KMS-11 (cell line): ENCODE measurements at regions not wholly inside any gene's neighbourhood (a gene's known extent, or its start where the extent isn't known, plus 50 kb on each side); places are given as distances from the start of the nearest gene placed in this dataset.

Source experiments
- H2AFZ ChIP-seq: fragments of 200-600 bp; sonication (generic); 2 replicates; pipeline ENCODE4 v1.6.1; 2016; ENCODE audit warnings: antibody characterized with exemption, mixed run types, low read depth
- H3K27ac ChIP-seq: fragments of 200-600 bp; sonication (generic); 2 replicates; pipeline ENCODE4 v1.6.1; 2016; ENCODE audit warnings: mild to moderate bottlenecking, mixed run types
- H3K27me3 ChIP-seq: fragments of 200-600 bp; sonication (generic); 2 replicates; pipeline ENCODE4 v1.6.1; 2017; ENCODE audit warnings: mild to moderate bottlenecking, low read depth, mixed run types, moderate library complexity; ENCODE audit not compliant: insufficient read depth
- H3K36me3 ChIP-seq: fragments of 200-600 bp; sonication (generic); 2 replicates; pipeline ENCODE4 v1.6.1; 2017; ENCODE audit warnings: mild to moderate bottlenecking, mixed run types; ENCODE audit not compliant: insufficient read depth
- H3K4me1 ChIP-seq: fragments of 200-600 bp; sonication (generic); 2 replicates; pipeline ENCODE4 v1.6.1; 2016; ENCODE audit warnings: mild to moderate bottlenecking, low read depth, mixed run types; ENCODE audit not compliant: poor library complexity, severe bottlenecking
- H3K4me2 ChIP-seq: fragments of 200-600 bp; sonication (generic); 2 replicates; pipeline ENCODE4 v1.7.0; 2016; ENCODE audit warnings: mild to moderate bottlenecking, mixed run types
- H3K4me3 ChIP-seq: fragments of 200-600 bp; sonication (generic); IDR thresholded peaks from 2 replicates; pipeline ENCODE4 v1.6.1; 2017; ENCODE audit warnings: low read depth, low read length, mixed read lengths; ENCODE audit not compliant: insufficient read depth
- H3K79me2 ChIP-seq: fragments of 200-600 bp; sonication (generic); 2 replicates; pipeline ENCODE4 v1.6.1; 2016; ENCODE audit warnings: low read depth, mixed run types; ENCODE audit not compliant: insufficient read depth
- H3K9ac ChIP-seq: fragments of 200-600 bp; sonication (generic); 2 replicates; pipeline ENCODE4 v1.6.1; 2016; ENCODE audit warnings: mild to moderate bottlenecking, mixed run types
- H4K20me1 ChIP-seq: fragments of 200-600 bp; sonication (generic); 2 replicates; pipeline ENCODE4 v1.6.1; 2016; ENCODE audit warnings: mild to moderate bottlenecking, mixed run types; ENCODE audit not compliant: insufficient read depth
- CTCF ChIP-seq: fragments of 200-600 bp; sonication (generic); conservative IDR thresholded peaks from 2 replicates; pipeline ENCODE4 v1.6.1; 2017; ENCODE audit warnings: low read depth, mild to moderate bottlenecking, antibody characterized with exemption, low read length, moderate library complexity, mixed read lengths

DNA sequence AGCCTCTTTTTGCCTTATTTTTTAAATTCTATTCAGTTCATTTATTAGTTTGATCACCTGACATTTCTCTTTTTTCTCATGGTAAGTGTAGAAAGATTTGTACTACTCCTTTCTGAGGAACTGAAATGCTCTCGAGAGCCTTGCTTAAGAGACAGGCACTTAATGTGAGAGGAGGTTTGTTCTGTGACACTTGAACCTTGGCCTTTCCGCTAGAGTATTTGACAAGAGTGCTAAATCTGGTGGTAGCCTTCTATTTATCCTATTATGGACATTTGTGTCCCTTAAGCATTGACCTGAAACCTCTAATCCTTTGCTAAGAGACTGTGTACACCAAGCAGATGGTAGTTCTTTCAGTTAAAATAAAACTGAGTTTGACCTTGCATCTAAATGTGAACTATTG, 805.0 kb upstream of the PTPRD start:
- Histone ChIP-seq H3K4me2 (no peak overlapping the region), H3K27me3 (no peaks in the 10 kb centered on the region)

DNA sequence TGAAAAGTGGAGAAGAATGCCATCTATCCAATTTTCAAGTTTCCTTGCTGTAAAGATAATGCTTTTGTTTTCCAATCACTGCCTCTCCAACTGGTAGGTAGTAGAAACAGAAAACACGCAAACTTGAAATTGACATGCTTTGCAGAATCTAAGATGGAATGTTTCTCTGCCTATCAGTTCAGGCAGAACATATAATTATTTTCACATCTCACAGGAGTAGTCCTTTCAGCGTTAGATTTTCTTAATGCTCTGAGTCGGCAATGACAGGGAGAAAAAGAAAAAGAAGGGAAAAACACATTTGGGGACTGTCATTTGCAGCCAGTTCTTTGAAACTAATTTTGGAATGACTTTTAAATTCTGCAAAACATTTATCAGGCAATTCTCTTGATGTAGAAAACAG, 818.7 kb upstream of the PTPRD start:
- Histone ChIP-seq H3K79me2 (no peaks in the 10 kb centered on the region), H3K36me3 (no peaks in the 10 kb centered on the region), H3K4me3 (no peak overlapping the region), H2AFZ (no peak overlapping the region), H3K4me2 (no peak overlapping the region), H3K9ac (no peak overlapping the region), H4K20me1 (no peaks in the 10 kb centered on the region), H3K27ac (no peak overlapping the region), H3K4me1 (no peaks in the 10 kb centered on the region), H3K27me3 (no peaks in the 10 kb centered on the region)
- TF ChIP-seq CTCF, result no peak

More for the DNA sequence above, 805.0 kb upstream of the PTPRD start:
- no peak overlapping the region for H3K9ac ChIP-seq
- no peak overlapping the region for H3K4me3 ChIP-seq
- no peaks in the 10 kb centered on the region for H3K4me1 ChIP-seq
- H3K27ac ChIP-seq, result no peak overlapping the region
- H3K79me2 ChIP-seq, result no peaks in the 10 kb centered on the region
- no peaks in the 10 kb centered on the region for H3K36me3 ChIP-seq
- no peak overlapping the region for H2AFZ ChIP-seq
- no peaks in the 10 kb centered on the region for H4K20me1 ChIP-seq
- TF ChIP-seq CTCF, result no peak

- no peaks in the 10 kb centered on the region for H3K79me2 ChIP-seq
- no peak overlapping the region for H3K4me2 ChIP-seq
- no peaks in the 10 kb centered on the region for H3K4me1 ChIP-seq
- no peak overlapping the region for H3K27ac ChIP-seq
- H2AFZ ChIP-seq, result no peak overlapping the region
- no peaks in the 10 kb centered on the region for H4K20me1 ChIP-seq
- TF ChIP-seq CTCF, result no peak
- no peaks in the 10 kb centered on the region for H3K36me3 ChIP-seq
- H3K27me3 ChIP-seq, result no peaks in the 10 kb centered on the region
- no peak overlapping the region for H3K4me3 ChIP-seq
- H3K9ac ChIP-seq, result no peak overlapping the region
These were observed 819.6 kb upstream of the PTPRD start for GRCh38 chr9:11432361-11432760.

- Histone ChIP-seq H3K4me2 (no peak overlapping the region), H3K4me1 (no peaks in the 10 kb centered on the region), H3K4me3 (no peak overlapping the region), H4K20me1 (no peaks in the 10 kb centered on the region), H3K27ac (no peak overlapping the region), H3K79me2 (no peaks in the 10 kb centered on the region), H3K9ac (no peak overlapping the region), H2AFZ (no peak overlapping the region), H3K36me3 (no peaks in the 10 kb centered on the region), H3K27me3 (no peaks in the 10 kb centered on the region)
- TF ChIP-seq CTCF, result no peak
These were observed 830.8 kb upstream of the PTPRD start for GRCh38 chr9:11443631-11444030.
